HG03342 (cell line): ENCODE measurements at regions not wholly inside any gene's neighbourhood (a gene's known extent, or its start where the extent isn't known, plus 50 kb on each side); places are given as distances from the start of the nearest gene placed in this dataset.
"Not testable (repeated sequence)": the region's sequence is repeated elsewhere in the genome, so short reads cannot be mapped to it uniquely, and the experiment has no call there.

Experiments
- ATAC-seq: cut with Tn5 transposase; IDR thresholded peaks from one replicate; pipeline ENCODE4 v1.9.1; 2021; ENCODE audit warnings: mild to moderate bottlenecking, moderate library complexity; ENCODE audit not compliant: unreplicated experiment

DNA sequence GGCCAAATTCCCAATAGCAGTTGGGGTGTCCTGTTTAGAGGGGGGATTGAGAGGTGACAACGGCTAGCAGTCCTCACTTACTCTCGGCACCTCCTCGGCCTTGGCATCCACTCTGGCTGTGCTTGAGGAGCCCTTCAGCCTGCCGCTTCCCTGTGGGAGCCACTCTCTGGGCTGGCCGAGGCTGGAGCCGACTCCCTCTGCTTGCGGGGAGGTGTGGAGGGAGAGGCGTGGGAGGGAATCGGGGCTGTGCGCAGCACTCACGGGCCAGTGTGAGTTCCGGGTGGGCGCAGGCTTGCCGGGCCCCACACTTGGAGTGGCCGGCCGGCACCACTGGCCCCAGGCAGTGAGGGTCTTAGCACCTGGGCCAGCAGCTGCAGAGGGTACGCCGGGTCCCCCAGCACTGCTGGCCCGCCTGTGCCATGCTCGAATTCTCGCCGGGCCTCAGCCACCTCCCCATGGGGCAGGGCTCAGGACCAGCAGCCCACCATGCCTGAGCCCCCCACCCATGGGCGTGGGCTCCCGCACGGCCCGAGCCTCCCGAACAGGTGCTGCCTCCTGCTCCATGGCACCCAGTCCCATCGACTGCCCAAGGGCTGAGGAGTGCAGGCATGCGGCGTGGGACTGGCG, 705.9 kb upstream of the ZNF804A start:
- ATAC-seq: no peak

DNA sequence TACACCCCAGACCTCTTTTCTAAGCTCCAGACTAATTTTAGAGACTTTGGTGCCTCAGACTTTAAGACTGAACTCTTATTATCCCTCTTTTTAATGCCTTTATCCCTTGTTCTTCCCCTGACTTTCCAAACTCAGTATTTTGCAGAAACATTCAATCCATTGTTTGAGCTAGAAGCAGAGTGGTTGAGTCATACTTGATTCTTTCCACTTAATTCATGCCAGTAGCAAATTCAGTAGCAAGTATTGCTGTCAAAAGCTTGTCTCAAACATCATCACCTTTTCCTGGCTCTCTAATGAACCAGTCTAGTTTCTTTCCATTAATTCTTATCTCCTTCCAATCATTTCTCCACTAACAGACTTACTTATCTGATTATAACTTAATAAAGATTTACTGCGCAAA, 699.7 kb upstream of the ZNF804A start:
- ATAC-seq: no peak

DNA sequence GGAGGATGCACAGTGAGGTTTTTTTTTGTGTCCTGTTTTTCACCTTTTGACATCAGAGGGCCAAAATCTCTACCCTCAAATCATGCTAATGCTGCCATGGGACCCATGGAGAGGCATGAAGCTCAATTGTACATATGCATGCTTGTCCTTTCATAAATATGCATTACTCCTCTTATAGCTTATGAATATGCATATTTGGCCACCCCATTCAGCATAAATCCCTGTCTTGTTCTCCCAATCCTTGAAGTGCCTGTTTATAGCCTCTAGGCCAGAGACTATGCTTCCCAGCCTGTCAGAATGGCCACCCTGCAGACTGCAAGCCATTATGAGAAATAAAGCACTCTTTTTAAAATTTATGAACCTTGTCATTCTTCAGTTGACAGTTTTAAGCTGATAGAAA, 696.4 kb upstream of the ZNF804A start:
- ATAC-seq: no peak

DNA sequence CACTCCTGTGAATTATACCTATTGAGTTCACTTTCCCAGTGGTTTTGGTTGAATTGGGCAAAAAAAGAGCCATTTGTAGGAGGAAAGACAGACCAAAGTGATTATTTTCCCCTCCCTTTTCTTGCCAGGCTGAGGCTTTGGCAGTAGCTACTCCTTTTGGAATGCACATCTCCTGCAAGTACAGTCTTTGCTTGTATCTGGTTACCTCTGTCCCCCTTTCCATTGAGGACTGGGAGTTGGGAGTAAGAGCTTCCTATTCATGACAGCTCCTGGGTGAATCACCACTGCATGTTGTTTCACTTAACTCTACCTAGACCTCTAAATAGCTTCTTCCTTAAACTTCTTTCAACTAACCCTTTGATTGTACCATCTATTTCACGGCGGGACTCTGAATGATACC, 695.3 kb upstream of the ZNF804A start:
- no peak for ATAC-seq

DNA sequence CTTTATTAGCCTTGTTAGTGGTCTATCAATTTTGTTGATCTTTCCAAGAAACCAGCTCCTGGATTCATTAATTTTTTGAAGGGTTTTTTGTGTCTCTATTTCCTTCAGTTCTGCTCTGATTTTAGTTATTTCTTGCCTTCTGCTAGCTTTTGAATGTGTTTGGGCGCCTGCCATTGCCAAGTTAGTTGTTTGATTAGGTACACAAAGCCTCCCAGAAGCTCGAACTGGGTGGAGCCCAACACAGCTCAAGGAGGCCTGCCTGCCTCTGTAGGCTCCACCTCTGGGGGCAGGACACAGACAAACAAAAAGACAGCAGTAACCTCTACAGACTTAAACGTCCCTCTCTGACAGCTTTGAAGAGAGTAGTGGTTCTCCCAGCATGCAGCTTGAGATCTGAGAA, 682.3 kb upstream of the ZNF804A start:
- ATAC-seq: not testable (repeated sequence)

DNA sequence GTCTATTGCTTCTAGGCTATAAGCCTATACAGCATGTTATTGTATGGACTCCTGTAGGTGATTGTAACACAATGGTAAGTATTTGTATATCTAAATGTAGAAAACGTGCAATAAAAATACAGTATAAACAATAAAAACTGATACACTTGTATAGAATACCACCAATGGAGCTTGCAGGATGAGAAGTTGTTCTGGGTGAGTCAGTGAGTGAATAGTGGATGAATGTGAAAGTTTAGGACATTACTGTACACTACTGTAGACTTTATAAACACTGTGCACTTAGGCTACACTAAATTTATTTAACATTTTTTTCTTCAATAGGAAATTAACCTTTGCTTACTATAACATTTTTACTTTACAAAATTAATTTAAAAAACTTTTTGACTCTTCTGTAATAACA, 679.2 kb upstream of the ZNF804A start:
- ATAC-seq: no peak

DNA sequence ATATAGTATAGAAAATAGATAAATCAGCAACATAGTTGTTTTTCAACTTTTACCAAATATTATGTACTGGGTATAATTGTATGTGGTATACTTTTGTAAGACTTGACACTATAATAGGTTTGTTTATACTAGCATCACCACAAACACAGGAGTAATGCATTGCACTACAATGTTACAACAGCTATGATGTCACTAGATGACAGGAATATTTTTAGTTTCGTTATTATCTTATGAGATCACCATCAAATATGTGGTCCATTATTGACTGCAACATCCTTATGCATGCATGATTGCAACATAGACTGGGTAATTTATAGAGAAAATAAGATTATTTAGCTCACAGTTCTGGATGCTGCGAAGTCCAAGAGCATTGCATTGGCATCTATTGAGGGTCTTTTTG, 678.4 kb upstream of the ZNF804A start:
- no peak for ATAC-seq

DNA sequence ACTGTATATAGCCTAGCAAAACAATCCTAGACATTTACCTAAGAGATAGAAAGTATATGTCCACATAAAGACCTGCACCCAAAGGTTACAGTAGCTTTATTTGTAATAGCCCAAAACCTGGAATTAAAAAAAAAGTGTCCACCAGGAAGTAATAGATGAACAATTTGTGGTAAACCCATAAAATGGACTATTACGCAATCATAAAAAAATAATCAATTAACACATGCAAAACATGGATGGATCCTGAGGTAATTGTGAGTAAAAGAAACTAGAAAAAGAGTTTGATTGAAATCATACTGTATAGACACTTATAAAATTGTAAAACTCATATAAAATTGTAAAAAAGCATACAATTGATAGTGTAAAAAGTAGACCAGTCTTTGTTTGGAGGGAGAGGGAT, 673.0 kb upstream of the ZNF804A start:
- ATAC-seq: no peak

DNA sequence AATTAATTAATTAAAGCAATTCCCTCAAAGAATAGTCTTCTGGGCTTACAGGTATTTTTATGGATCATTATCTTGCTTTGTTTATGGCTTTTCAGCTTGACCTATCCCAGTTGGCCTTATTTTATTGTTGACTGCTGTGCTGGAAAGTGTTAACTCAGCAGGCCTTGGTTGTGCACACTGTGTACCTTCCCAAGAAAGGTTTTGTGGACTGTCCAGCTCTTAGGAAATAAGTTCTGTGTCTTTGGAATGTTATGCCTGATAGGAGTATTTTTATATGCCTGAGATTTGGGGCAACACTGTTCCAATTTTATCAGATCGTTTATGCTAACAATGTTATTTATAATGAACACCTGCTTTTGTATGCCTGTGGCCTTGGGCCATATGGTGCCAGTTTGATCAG, 671.9 kb upstream of the ZNF804A start:
- no peak for ATAC-seq

DNA sequence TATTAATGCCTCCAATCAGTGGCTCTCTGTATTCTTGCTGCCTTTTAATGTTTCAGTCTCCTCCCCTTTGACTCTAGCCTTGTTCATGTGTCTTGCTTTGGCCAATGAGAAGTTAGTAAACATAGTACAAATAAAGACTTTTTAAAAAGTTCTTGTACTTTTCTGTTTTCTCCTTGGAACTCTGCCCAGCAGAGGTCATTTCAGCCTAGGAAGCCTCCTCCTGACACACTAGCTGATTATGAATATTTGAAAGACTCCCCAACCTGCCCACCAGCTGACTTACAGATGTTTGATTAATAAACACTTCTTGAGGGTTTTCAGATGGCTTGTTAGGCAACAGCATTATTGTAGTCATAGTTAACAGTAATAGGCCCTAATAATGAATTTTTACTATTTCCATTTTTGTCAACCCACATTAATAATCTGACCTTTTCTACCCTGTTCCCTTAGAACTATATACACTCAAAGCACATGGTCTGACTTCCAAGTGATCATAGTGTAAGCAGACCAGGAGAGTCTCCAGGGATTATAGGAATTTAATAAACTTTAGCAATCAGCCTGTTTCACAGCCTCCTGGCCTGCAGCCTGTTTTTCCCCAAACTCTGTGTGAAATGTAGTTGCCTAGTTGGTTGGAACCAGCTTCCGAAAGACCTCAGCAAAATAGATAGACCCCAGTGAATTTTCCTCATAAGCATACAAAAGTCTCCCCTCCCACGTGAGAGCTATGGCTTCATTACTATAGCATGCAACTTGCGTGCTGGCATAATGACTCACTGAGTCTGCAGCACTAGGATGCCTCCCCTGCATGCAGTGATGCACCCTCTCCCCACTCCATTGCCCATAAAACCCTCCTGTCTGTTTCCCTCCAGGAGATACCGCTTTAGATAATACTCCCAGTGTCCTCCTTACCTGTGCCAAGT, 670.7 kb upstream of the ZNF804A start:
- ATAC-seq: no peak

DNA sequence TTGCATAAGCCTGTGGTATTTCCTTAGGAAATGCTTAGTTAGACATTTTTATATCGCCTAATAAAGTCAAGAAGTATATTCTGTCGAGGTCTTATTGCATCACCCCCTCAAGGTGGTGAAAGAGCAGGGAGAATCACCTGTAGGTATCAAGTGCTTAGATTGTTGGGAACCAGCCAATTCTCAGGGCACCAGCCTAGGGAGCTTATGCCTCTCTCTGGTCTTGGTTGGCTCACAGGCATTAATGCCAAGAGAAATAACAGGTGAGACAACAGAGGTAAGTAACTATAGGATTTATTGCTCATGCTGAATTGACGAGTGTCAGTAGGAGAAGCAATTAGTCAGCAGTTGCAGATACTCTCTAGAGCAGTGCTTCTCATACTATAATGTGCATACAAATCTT, 663.3 kb upstream of the ZNF804A start:
- ATAC-seq: no peak

DNA sequence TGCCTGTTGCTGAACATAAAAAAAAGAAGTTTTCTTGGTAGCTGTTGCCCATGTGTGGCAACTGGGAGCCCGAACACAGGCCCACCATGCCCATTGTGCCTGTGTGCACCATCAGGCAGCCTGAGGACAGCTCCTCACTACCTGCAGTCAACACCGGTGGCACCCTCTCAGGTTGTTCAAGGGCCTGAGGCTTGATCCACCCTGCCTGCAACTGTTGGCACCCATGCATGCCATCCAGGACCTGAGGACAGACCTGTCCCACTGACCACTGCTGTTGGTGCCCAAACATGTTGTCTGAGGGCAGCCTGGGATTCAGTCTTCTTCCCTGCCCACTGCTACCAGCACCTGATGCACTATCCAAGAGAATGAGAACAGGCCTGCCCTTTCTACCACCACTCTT, 661.1 kb upstream of the ZNF804A start:
- ATAC-seq: no peak

DNA sequence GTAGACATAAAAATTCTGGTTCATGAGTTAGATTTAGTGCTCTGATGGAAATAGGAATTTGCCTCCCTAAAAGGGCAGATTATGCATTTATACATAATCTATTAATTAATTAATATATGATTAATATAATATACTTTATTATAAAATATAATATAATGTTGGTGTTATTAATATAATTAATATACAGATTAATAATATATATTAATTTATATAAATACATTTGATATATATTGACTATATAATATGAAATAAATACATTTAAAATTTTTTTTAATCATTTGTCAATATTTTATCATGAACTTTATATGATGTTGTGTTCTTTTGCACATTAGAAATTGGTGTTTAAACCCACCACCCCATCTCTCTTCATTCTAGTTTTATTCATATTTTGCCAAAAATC, 652.1 kb upstream of the ZNF804A start:
- ATAC-seq: no peak

DNA sequence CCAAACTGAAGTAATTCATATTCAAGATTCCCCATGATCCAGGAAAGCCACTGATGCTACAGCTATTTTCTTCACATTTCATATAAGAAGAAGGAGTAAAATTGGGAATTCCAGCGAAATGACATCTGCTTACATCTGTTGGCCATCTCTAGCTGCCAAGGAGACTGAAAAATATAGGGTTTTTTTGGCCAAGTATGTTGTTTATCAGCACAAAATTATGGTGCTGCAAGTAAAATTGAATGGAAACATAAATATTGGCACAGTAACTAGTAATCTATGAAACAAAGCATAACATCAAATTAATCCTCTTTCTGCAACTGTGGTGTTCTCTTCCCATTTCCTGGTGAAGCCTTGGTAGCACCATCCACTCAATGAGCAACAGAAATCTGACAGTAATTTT, 649.5 kb upstream of the ZNF804A start:
- ATAC-seq: no peak

DNA sequence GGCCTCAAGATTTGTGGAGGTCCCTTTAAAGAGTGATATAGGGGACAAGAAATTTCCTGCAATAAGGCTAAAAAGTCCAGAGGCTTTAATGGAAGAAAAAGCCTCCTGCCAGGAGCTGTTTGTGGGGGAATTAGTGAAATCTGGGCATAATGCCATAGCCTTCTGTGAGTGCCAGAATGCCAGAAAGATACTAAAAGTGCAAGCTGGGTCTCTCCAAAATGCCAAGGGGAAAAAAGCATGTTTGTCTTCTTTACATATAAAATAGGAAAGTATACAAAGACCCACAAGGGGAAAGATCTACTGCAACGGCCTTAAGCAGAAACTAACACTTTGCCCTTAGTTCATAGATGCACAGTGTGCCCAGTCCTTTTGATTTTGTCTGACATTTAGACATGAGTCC, 647.7 kb upstream of the ZNF804A start:
- ATAC-seq: no peak

DNA sequence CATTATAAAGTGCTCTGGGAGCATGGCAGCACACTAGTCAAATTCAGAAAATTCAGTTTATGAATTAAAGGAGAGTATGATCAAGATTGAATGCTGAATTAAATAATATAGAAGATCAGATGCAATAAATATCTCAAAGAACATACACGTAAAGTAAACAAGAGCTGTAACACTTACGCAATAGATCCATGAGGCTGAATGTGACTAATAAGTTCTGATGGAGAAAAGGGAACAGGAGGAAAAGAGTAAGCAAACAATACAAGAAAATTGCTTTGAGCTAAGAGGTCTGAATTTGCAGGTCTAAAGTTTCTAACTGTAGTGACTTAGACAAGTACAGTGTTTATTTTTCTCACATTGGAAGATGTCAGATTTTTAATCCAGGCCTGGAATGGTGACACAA, 646.7 kb upstream of the ZNF804A start:
- ATAC-seq: no peak

DNA sequence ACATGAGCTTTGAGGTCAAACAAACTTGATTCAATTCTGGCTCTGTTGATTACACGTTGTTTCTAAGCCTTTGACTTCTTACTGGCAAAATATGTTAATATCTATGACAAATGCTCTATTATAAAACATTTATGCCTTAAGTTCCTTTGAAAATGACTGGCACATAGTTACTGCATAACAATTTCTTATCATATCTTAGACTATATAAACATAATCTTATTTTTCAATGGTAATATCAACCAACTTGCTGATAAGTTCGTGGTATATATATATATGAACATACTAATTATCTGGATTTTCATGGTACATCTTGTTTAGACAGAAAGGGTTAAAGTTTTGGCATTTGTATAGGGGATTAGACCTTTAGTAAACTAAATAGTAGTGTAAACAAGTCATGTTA, 645.6 kb upstream of the ZNF804A start:
- no peak for ATAC-seq

DNA sequence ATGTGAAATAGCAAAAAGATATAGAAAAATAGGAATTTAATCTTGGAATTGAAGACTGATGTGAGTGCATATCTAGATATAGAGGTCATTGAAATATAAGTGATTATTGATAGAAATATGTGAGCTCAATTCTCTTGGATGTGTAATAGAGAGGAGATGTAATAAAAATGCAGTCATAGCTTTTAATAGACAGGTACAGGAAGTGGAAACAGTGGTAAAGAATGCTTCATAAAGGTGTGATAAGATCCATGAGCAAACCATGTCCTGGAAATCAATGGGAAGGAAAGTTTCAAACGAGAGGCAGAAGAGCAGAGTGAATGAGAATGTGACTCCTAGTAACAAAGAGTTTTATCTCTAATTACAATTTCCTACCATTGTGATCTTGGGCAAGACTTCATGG, 634.7 kb upstream of the ZNF804A start:
- ATAC-seq: no peak

DNA sequence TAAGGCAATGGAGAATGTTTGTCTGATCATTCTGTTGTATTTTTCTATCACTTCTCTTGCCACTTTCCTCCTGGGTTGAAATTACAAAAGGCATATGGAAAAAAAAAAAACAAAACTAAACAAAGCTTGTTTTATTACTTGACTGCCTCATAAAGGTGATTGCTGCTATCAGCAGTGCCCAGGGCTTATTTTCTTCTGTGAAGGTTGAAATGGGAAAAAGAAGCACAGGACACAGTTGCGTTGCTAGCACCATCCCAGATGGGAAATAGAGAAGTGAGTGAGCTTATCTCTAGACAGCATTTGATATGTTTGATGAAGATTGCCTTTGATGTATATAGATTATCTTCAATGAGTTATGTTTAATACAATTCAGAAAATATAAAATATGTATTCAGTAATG, 633.8 kb upstream of the ZNF804A start:
- no peak for ATAC-seq

DNA sequence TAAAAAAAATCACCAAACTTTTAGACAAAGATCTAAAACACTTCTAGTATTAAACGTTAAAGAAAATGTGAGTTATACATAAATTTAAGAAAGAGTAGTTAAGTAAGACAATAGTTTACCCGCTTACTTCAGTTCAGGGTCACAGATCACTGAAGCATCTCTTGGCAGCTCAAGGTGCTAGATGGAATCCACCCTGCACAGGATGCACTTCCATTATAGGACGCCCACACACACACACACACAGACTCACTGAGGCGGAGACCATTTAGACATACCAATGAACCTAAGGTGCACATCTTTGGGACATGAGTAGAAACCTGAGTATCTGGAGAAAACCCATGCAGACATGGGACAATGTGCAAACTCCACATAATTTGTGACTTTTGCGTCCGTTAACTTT, 630.6 kb upstream of the ZNF804A start:
- ATAC-seq: no peak

DNA sequence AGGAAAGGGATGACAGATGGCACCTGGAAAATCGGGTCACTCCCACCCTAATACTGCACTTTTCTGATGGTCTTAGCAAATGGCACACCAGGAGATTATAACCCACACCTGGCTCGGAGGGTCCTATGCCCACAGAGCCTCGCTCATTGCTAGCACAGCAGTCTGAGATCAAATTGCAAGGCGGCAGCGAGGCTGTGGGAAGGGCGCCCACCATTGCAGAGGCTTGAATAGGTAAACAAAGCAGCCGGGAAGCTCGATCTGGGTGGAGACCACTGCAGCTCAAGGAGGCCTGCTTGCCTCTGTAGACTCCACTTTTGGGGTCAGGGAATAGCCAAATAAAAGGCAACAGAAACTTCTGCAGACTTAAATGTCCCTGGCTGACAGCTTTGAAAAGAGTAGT, 622.7 kb upstream of the ZNF804A start:
- ATAC-seq: not testable (repeated sequence)

DNA sequence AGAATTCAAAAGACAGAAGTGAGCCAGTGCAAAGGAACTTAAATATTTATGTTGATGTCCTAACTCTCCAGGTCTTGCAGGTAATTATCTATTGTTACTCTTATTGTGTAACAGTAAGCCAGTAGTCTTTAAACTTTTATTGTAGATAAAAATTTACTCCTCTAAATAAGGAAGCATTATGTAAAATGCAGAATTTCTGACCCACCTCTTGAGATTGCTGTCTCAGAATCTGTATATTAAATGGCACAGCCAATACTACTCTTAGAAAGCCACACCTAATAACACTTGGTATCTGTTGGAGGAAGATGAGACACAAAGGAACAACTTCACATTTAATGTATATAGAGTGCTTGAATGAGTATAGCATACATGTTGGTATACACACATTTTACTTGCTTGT, 613.5 kb upstream of the ZNF804A start:
- ATAC-seq: no peak

DNA sequence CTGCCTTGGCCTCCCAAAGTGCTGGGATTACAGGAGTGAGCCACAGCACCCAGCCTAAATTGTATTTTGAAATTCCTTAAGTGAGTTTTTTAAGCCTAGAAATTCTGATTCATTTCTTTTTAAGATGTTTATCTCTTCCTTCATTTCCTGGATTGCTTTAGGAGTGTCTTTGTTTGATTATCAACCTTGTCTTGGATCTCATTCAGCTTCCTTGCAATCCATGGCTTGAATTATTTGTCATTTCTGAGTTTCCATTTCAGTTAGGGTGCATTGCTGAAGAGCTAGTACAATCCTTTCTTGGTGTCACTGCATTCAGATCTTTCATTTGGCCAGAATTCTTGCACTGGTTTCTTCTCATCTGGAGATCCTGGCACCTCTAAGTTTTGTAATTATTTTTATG, 606.4 kb upstream of the ZNF804A start:
- ATAC-seq: no peak
